Neuron (in vitro differentiated cells): ENCODE measurements at regions not wholly inside any gene's neighbourhood (a gene's known extent, or its start where the extent isn't known, plus 50 kb on each side); places are given as distances from the start of the nearest gene placed in this dataset.

Experiments used
- H2AFZ ChIP-seq: one replicate; pipeline ENCODE4 v1.6.1; 2013; ENCODE audit warnings: low read depth, mild to moderate bottlenecking, inconsistent platforms, low read length, moderate library complexity
- H3K27me3 ChIP-seq: one replicate; pipeline ENCODE4 v1.6.1; 2013; ENCODE audit warnings: low read length; ENCODE audit not compliant: insufficient read depth
- H3K36me3 ChIP-seq: one replicate; pipeline ENCODE4 v1.6.1; 2013; ENCODE audit warnings: low read length; ENCODE audit not compliant: insufficient read depth
- H3K4me1 ChIP-seq: one replicate; pipeline ENCODE4 v1.6.1; 2013; ENCODE audit warnings: low read length; ENCODE audit not compliant: insufficient read depth
- H3K4me3 ChIP-seq: 2 replicates; pipeline ENCODE4 v1.5.1; 2013; ENCODE audit warnings: mild to moderate bottlenecking, low read length, moderate library complexity
- H3K9me3 ChIP-seq: one replicate; pipeline ENCODE4 v1.6.1; 2013; ENCODE audit warnings: low read length

GRCh38 chr10:3494131-3494837 is 290.7 kb downstream of the KLF6 start:
- H3K9me3 ChIP-seq, result peaks cover 5% of the 10 kb centered on the region
- H3K27me3 ChIP-seq, result no peaks in the 10 kb centered on the region
- H3K4me1 ChIP-seq, result peaks cover 17% of the 10 kb centered on the region
- H3K4me3 ChIP-seq, result no peak overlapping the region
- H2AFZ ChIP-seq, result no peak overlapping the region
- no peaks in the 10 kb centered on the region for H3K36me3 ChIP-seq

- Histone ChIP-seq H3K27me3 (no peaks in the 10 kb centered on the region), H3K4me1 (peaks cover 14% of the 10 kb centered on the region), H2AFZ (no peak overlapping the region), H3K4me3 (no peak overlapping the region), H3K36me3 (no peaks in the 10 kb centered on the region), H3K9me3 (peaks cover 5% of the 10 kb centered on the region)
Observed at GRCh38 chr10:3493621-3494020, 291.4 kb downstream of the KLF6 start.

- H3K9me3 ChIP-seq, result peaks cover 5% of the 10 kb centered on the region
- peaks cover 4% of the 10 kb centered on the region for H3K4me1 ChIP-seq
- no peak overlapping the region for H3K4me3 ChIP-seq
- H2AFZ ChIP-seq, result no peak overlapping the region
- no peaks in the 10 kb centered on the region for H3K27me3 ChIP-seq
- no peaks in the 10 kb centered on the region for H3K36me3 ChIP-seq
Observed at GRCh38 chr10:3491571-3491970, 293.4 kb downstream of the KLF6 start.

GRCh38 chr10:3487228-3487627 is 297.8 kb downstream of the KLF6 start:
- no peaks in the 10 kb centered on the region for H3K36me3 ChIP-seq
- H3K4me3 ChIP-seq, result no peak overlapping the region
- peaks cover 5% of the 10 kb centered on the region for H3K9me3 ChIP-seq
- H3K4me1 ChIP-seq, result peaks cover 21% of the 10 kb centered on the region
- no peak overlapping the region for H2AFZ ChIP-seq
- H3K27me3 ChIP-seq, result no peaks in the 10 kb centered on the region

- H3K27me3 ChIP-seq, result no peaks in the 10 kb centered on the region
- H3K4me1 ChIP-seq, result peaks cover 28% of the 10 kb centered on the region
- peaks cover 5% of the 10 kb centered on the region for H3K9me3 ChIP-seq
- H3K36me3 ChIP-seq, result no peaks in the 10 kb centered on the region
- H2AFZ ChIP-seq, result no peak overlapping the region
- no peak overlapping the region for H3K4me3 ChIP-seq
Observed at GRCh38 chr10:3486346-3487065, 298.5 kb downstream of the KLF6 start.

- no peaks in the 10 kb centered on the region for H3K27me3 ChIP-seq
Observed at GRCh38 chr10:3485057-3485686, 299.8 kb downstream of the KLF6 start.

GRCh38 chr10:3484306-3485056 is 300.5 kb downstream of the KLF6 start:
- H2AFZ ChIP-seq, result no peak overlapping the region
- no peaks in the 10 kb centered on the region for H3K36me3 ChIP-seq
- H3K4me1 ChIP-seq, result peaks cover 28% of the 10 kb centered on the region
- no peaks in the 10 kb centered on the region for H3K9me3 ChIP-seq
- no peak overlapping the region for H3K4me3 ChIP-seq
- no peaks in the 10 kb centered on the region for H3K27me3 ChIP-seq

More at GRCh38 chr10:3485057-3485686, 299.8 kb downstream of the KLF6 start:
- Histone ChIP-seq H3K9me3 (peaks cover 3% of the 10 kb centered on the region), H2AFZ (no peak overlapping the region), H3K4me3 (no peak overlapping the region), H3K36me3 (no peaks in the 10 kb centered on the region), H3K4me1 (peaks cover 28% of the 10 kb centered on the region)

- Histone ChIP-seq H3K4me1 (peaks cover 28% of the 10 kb centered on the region), H3K36me3 (no peaks in the 10 kb centered on the region), H2AFZ (no peak overlapping the region), H3K4me3 (peak overlapping the region; percentile 42), H3K27me3 (no peaks in the 10 kb centered on the region), H3K9me3 (no peaks in the 10 kb centered on the region)
Observed at GRCh38 chr10:3482200-3482993, 302.6 kb downstream of the KLF6 start.

- H3K27me3 ChIP-seq, result no peaks in the 10 kb centered on the region
- H3K9me3 ChIP-seq, result no peaks in the 10 kb centered on the region
- H3K36me3 ChIP-seq, result no peaks in the 10 kb centered on the region
- H3K4me3 ChIP-seq, result no peak overlapping the region
- peaks cover 23% of the 10 kb centered on the region for H3K4me1 ChIP-seq
- no peak overlapping the region for H2AFZ ChIP-seq
Observed at GRCh38 chr10:3481496-3481895, 303.5 kb downstream of the KLF6 start.

GRCh38 chr10:3480990-3481315 is 304.1 kb downstream of the KLF6 start:
- H3K9me3 ChIP-seq, result no peaks in the 10 kb centered on the region
- no peak overlapping the region for H2AFZ ChIP-seq
- no peak overlapping the region for H3K4me3 ChIP-seq
- H3K27me3 ChIP-seq, result no peaks in the 10 kb centered on the region
- H3K36me3 ChIP-seq, result no peaks in the 10 kb centered on the region
- peaks cover 18% of the 10 kb centered on the region for H3K4me1 ChIP-seq

- Histone ChIP-seq H3K4me3 (no peak overlapping the region), H3K4me1 (peaks cover 17% of the 10 kb centered on the region), H3K9me3 (no peaks in the 10 kb centered on the region), H2AFZ (no peak overlapping the region), H3K36me3 (no peaks in the 10 kb centered on the region), H3K27me3 (no peaks in the 10 kb centered on the region)
Observed at GRCh38 chr10:3480281-3480989, 304.6 kb downstream of the KLF6 start.

GRCh38 chr10:3478632-3479240 is 306.2 kb upstream of the PITRM1 start:
- Histone ChIP-seq H3K36me3 (no peaks in the 10 kb centered on the region), H3K4me1 (peaks cover 15% of the 10 kb centered on the region), H3K27me3 (no peaks in the 10 kb centered on the region)

More at GRCh38 chr10:3478632-3479240, 306.2 kb upstream of the PITRM1 start:
- Histone ChIP-seq H3K4me3 (no peak overlapping the region), H3K9me3 (no peaks in the 10 kb centered on the region), H2AFZ (no peak overlapping the region)
